K562 (cell line): ENCODE measurements at regions not wholly inside any gene's neighbourhood (a gene's known extent, or its start where the extent isn't known, plus 50 kb on each side); places are given as distances from the start of the nearest gene placed in this dataset.
A peak's percentile ranks its signal among the peaks of the same experiment; 100 is the strongest.

Source experiments
- ADNP ChIP-seq: fragments of 200-800 bp; sonication (Bioruptor generic); IDR thresholded peaks from 2 replicates; pipeline ENCODE4 v1.6.1; 2016; ENCODE audit warnings: missing genetic modification characterization, missing compliant biosample characterization
- ATF1 ChIP-seq, 2 experiments: fragments of 450-650 bp in 1 of 2; IDR thresholded peaks; 2 replicates each; pipeline ENCODE4 v1.6.1; 2016; ENCODE audit warnings: missing compliant biosample characterization in 1 of 2, missing genetic modification characterization in 1 of 2
- BMI1 ChIP-seq: fragments of 150-350 bp; IDR thresholded peaks from 2 replicates; pipeline ENCODE4 v1.6.1; 2014; ENCODE audit warnings: low read length
- FOXK1 ChIP-seq: sonication (generic); formaldehyde crosslinking; IDR thresholded peaks from 2 replicates; pipeline ENCODE4 v1.8.0; 2022; ENCODE audit warnings: missing genetic modification reagents, mild to moderate bottlenecking, borderline replicate concordance
- KDM1A ChIP-seq, 2 experiments: fragments of 450-650 bp; IDR thresholded peaks; 2 replicates each; pipeline ENCODE4 v1.6.1; 2016; ENCODE audit warnings: mild to moderate bottlenecking in 2 of 2
- KDM5B ChIP-seq: fragments of 200-600 bp; sonication (generic); IDR thresholded peaks from 2 replicates; pipeline ENCODE4 v1.6.1; 2012; ENCODE audit warnings: low read depth, mild to moderate bottlenecking, moderate library complexity, low read length, control low read depth, inconsistent platforms; ENCODE audit not compliant: insufficient replicate concordance
- MCM7 ChIP-seq, 2 experiments: fragments of 450-650 bp; IDR thresholded peaks; 2 replicates each; pipeline ENCODE4 v1.6.1; 2016 to 2018
- NR2C2 ChIP-seq, 2 experiments: fragments of 200-800 bp in 1 of 2; sonication (Bioruptor generic) in 1 of 2; sonication (generic) in 1 of 2; formaldehyde crosslinking in 1 of 2; IDR thresholded peaks; 2 replicates each; pipeline versions ENCODE4 v1.6.1 to v1.8.0; 2016 to 2022; ENCODE audit warnings: mild to moderate bottlenecking in 1 of 2, missing compliant biosample characterization in 1 of 2, missing genetic modification characterization in 1 of 2, missing genetic modification reagents in 1 of 2
- RBM25 ChIP-seq: fragments of 200-400 bp; formaldehyde crosslinking; IDR thresholded peaks from 2 replicates; pipeline ENCODE4 v1.6.1; 2018; ENCODE audit warnings: low read length, low read depth, moderate library complexity; ENCODE audit not compliant: severe bottlenecking
- SAP30 ChIP-seq: fragments of 200-600 bp; sonication (generic); IDR thresholded peaks from 2 replicates; pipeline ENCODE4 v1.6.1; 2012; ENCODE audit warnings: borderline replicate concordance, low read depth, mild to moderate bottlenecking, moderate library complexity, low read length, control low read depth, inconsistent platforms; ENCODE audit not compliant: insufficient read depth, poor library complexity, severe bottlenecking
- SNIP1 ChIP-seq: fragments of 450-650 bp; IDR thresholded peaks from 2 replicates; pipeline ENCODE4 v1.7.1; 2017; ENCODE audit warnings: low read depth, mild to moderate bottlenecking
- YBX1 ChIP-seq: fragments of 450-650 bp; IDR thresholded peaks from 2 replicates; pipeline ENCODE4 v1.7.1; 2016; ENCODE audit warnings: mild to moderate bottlenecking
- TF ChIP-seq, protein P1 (sequence below): fragments of 250-450 bp; sonication (Bioruptor Pico); IDR thresholded peaks from 2 replicates; pipeline ENCODE4 v1.9.0; 2021; ENCODE audit warnings: mild to moderate bottlenecking, inconsistent platforms
- TF ChIP-seq, protein P2 (sequence below): fragments of 250-450 bp; sonication (Bioruptor Pico); IDR thresholded peaks from 2 replicates; pipeline ENCODE4 v1.8.0; 2022; ENCODE audit warnings: inconsistent platforms, mild to moderate bottlenecking, moderate library complexity, borderline replicate concordance

DNA sequence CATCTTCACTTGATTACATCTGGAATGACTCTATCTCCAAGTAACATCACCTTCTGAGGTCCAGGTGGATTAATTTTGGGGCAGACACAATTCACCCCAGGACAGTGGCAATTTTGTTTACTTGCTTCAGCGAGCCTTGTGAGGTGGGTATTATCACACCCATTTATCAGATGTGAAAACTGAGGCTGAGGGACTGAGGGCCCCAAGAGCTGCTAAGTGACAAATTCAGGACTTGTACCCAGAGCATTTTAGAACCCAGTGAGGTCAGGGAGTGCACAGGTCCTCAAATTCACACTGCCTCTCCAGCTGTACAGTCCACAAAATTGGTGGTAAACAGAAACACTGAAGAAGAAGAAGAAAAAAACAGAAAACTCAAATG lies 125.2 kb upstream of the PMEPA1 start (continued):
- no peak for TF ChIP-seq ATF1 (CRISPR knock-in tag; IDR thresholded peaks at IDR 0.05)
- no peak for TF ChIP-seq ATF1 (tag; IDR thresholded peaks at IDR 0.05)
- TF ChIP-seq YBX1: no peak
- no peak for TF ChIP-seq FOXK1 (CRISPR knock-in tag)
- TF ChIP-seq, protein P1, sequence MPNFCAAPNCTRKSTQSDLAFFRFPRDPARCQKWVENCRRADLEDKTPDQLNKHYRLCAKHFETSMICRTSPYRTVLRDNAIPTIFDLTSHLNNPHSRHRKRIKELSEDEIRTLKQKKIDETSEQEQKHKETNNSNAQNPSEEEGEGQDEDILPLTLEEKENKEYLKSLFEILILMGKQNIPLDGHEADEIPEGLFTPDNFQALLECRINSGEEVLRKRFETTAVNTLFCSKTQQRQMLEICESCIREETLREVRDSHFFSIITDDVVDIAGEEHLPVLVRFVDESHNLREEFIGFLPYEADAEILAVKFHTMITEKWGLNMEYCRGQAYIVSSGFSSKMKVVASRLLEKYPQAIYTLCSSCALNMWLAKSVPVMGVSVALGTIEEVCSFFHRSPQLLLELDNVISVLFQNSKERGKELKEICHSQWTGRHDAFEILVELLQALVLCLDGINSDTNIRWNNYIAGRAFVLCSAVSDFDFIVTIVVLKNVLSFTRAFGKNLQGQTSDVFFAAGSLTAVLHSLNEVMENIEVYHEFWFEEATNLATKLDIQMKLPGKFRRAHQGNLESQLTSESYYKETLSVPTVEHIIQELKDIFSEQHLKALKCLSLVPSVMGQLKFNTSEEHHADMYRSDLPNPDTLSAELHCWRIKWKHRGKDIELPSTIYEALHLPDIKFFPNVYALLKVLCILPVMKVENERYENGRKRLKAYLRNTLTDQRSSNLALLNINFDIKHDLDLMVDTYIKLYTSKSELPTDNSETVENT (CRISPR knock-in tag): no peak
- TF ChIP-seq SNIP1: no peak
- TF ChIP-seq NR2C2 (CRISPR knock-in tag; IDR thresholded peaks at IDR 0.05): no peak
- no peak for TF ChIP-seq NR2C2 (tag; IDR thresholded peaks at IDR 0.05)
- TF ChIP-seq MCM7 (IDR thresholded peaks at IDR 0.05): no peak
- TF ChIP-seq KDM5B: no peak
- TF ChIP-seq SAP30: no peak
- TF ChIP-seq ADNP (tag): peak; percentile 52; the same call in 1 of the 2 replicates
- TF ChIP-seq, protein P2, sequence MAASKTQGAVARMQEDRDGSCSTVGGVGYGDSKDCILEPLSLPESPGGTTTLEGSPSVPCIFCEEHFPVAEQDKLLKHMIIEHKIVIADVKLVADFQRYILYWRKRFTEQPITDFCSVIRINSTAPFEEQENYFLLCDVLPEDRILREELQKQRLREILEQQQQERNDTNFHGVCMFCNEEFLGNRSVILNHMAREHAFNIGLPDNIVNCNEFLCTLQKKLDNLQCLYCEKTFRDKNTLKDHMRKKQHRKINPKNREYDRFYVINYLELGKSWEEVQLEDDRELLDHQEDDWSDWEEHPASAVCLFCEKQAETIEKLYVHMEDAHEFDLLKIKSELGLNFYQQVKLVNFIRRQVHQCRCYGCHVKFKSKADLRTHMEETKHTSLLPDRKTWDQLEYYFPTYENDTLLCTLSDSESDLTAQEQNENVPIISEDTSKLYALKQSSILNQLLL (CRISPR knock-in tag): no peak
- TF ChIP-seq KDM1A (IDR thresholded peaks at IDR 0.05): peak in 1 of 2 experiments; percentile 38; a peak in 1 of 4 replicates
- peak; percentile 91 for TF ChIP-seq RBM25
- no peak for TF ChIP-seq BMI1
- TF ChIP-seq, all 486 proteins: peak for 3
